OCI-LY1 (cell line): ENCODE measurements at regions not wholly inside any gene's neighbourhood (a gene's known extent, or its start where the extent isn't known, plus 50 kb on each side); places are given as distances from the start of the nearest gene placed in this dataset.

ENCODE experiments used
- H2AFZ ChIP-seq: fragments of 200-600 bp; sonication (generic), shearing (Covaris generic); 2 replicates; pipeline ENCODE4 v1.6.0; 2014; ENCODE audit warnings: antibody characterized with exemption, mild to moderate bottlenecking, low read length
- H3F3A ChIP-seq: fragments of 200-600 bp; sonication (generic), shearing (Covaris generic); 2 replicates; pipeline ENCODE4 v1.6.0; 2014; ENCODE audit warnings: mild to moderate bottlenecking, antibody characterized with exemption, low read length, moderate library complexity; ENCODE audit not compliant: insufficient read depth
- H3K27ac ChIP-seq: fragments of 200-600 bp; sonication (generic); 2 replicates; pipeline ENCODE4 v1.5.1; 2014; ENCODE audit warnings: low read length, mixed run types, mild to moderate bottlenecking, low read depth; ENCODE audit not compliant: poor library complexity, severe bottlenecking
- H3K27me3 ChIP-seq: fragments of 200-600 bp; sonication (generic); 2 replicates; pipeline ENCODE4 v1.6.0; 2014; ENCODE audit warnings: antibody characterized with exemption, mild to moderate bottlenecking, low read length, moderate library complexity; ENCODE audit not compliant: insufficient read depth
- H3K36me3 ChIP-seq: fragments of 200-600 bp; sonication (generic); 2 replicates; pipeline ENCODE4 v1.6.1; 2014; ENCODE audit warnings: mild to moderate bottlenecking, antibody characterized with exemption, low read length, moderate library complexity, mixed read lengths; ENCODE audit not compliant: insufficient read depth
- H3K4me1 ChIP-seq: fragments of 200-600 bp; sonication (generic); 2 replicates; pipeline ENCODE4 v1.5.1; 2014; ENCODE audit warnings: mild to moderate bottlenecking, low read length, moderate library complexity; ENCODE audit not compliant: insufficient read depth, severe bottlenecking
- H3K4me2 ChIP-seq: fragments of 200-600 bp; sonication (generic), shearing (Covaris generic); 2 replicates; pipeline ENCODE4 v1.6.1; 2014; ENCODE audit warnings: low read length
- H3K4me3 ChIP-seq: fragments of 200-600 bp; sonication (generic); 2 replicates; pipeline ENCODE4 v1.5.1; 2014; ENCODE audit warnings: low read length, low read depth, mild to moderate bottlenecking, mixed read lengths; ENCODE audit not compliant: poor library complexity, severe bottlenecking
- H3K79me2 ChIP-seq: fragments of 200-600 bp; shearing (Covaris generic); 2 replicates; pipeline ENCODE4 v1.6.1; 2016; ENCODE audit warnings: mixed run types, low read length, mixed read lengths; ENCODE audit not compliant: insufficient read depth
- H3K9ac ChIP-seq: fragments of 200-600 bp; sonication (generic), shearing (Covaris generic); 2 replicates; pipeline ENCODE4 v1.6.1; 2014; ENCODE audit warnings: mild to moderate bottlenecking, low read length, mixed read lengths
- H3K9me2 ChIP-seq: fragments of 200-600 bp; sonication (generic), shearing (Covaris generic); 2 replicates; pipeline ENCODE4 v1.6.1; 2014; ENCODE audit warnings: low read depth, mild to moderate bottlenecking, low read length, mixed read lengths
- H3K9me3 ChIP-seq: fragments of 200-600 bp; shearing (Covaris generic); 2 replicates; pipeline ENCODE4 v1.6.1; 2014; ENCODE audit warnings: low read length, mixed read lengths
- H4K20me1 ChIP-seq: fragments of 200-600 bp; sonication (generic), shearing (Covaris generic); 2 replicates; pipeline ENCODE4 v1.6.0; 2016; ENCODE audit warnings: mild to moderate bottlenecking, low read length; ENCODE audit not compliant: insufficient read depth
- CTCF ChIP-seq: fragments of 200-600 bp; sonication (generic), shearing (Covaris generic); IDR thresholded peaks from 2 replicates; pipeline ENCODE4 v1.5.1; 2017; ENCODE audit warnings: mild to moderate bottlenecking, antibody characterized with exemption, low read length, moderate library complexity, mixed read lengths
- EZH2 ChIP-seq: fragments of 200-600 bp; sonication (generic), shearing (Covaris generic); IDR thresholded peaks from 2 replicates; pipeline ENCODE4 v1.8.0; 2017; ENCODE audit warnings: borderline replicate concordance, mixed run types, mild to moderate bottlenecking, antibody characterized with exemption, low read length, moderate library complexity, mixed read lengths

- Histone ChIP-seq H3K27me3 (no peaks in the 10 kb centered on the region), H2AFZ (no peak overlapping the region), H3K79me2 (no peaks in the 10 kb centered on the region), H3K9ac (no peak overlapping the region), H3K9me3 (no peaks in the 10 kb centered on the region), H3K9me2 (no peaks in the 10 kb centered on the region), H3K27ac (no peak overlapping the region), H4K20me1 (no peaks in the 10 kb centered on the region), H3K4me1 (no peaks in the 10 kb centered on the region), H3F3A (no peaks in the 10 kb centered on the region), H3K36me3 (no peaks in the 10 kb centered on the region), H3K4me3 (no peak overlapping the region), H3K4me2 (no peak overlapping the region)
- TF ChIP-seq CTCF (no peak), EZH2 (no peak)
Measured at GRCh38 chr7:42694894-42695507, 216.9 kb downstream of the C7orf25 start.

GRCh38 chr7:42693722-42694121 is 218.1 kb downstream of the C7orf25 start:
- no peaks in the 10 kb centered on the region for H3F3A ChIP-seq
- no peaks in the 10 kb centered on the region for H3K27me3 ChIP-seq
- no peak overlapping the region for H3K4me3 ChIP-seq
- no peak overlapping the region for H3K9ac ChIP-seq
- no peak overlapping the region for H3K27ac ChIP-seq
- no peaks in the 10 kb centered on the region for H3K36me3 ChIP-seq
- no peaks in the 10 kb centered on the region for H3K4me1 ChIP-seq
- TF ChIP-seq EZH2 (no peak), CTCF (no peak)
- H3K9me3 ChIP-seq: no peaks in the 10 kb centered on the region
- no peaks in the 10 kb centered on the region for H3K79me2 ChIP-seq
- no peaks in the 10 kb centered on the region for H4K20me1 ChIP-seq
- H3K4me2 ChIP-seq: no peak overlapping the region
- H3K9me2 ChIP-seq: no peaks in the 10 kb centered on the region
- H2AFZ ChIP-seq: no peak overlapping the region

GRCh38 chr7:42692621-42693020 is 219.2 kb downstream of the C7orf25 start:
- no peaks in the 10 kb centered on the region for H3K9me2 ChIP-seq
- TF ChIP-seq CTCF (no peak), EZH2 (no peak)
- H3K36me3 ChIP-seq: no peaks in the 10 kb centered on the region
- H3K9me3 ChIP-seq: no peaks in the 10 kb centered on the region
- no peaks in the 10 kb centered on the region for H3F3A ChIP-seq
- H3K4me3 ChIP-seq: no peak overlapping the region
- H3K4me2 ChIP-seq: no peak overlapping the region
- H3K4me1 ChIP-seq: no peaks in the 10 kb centered on the region
- no peak overlapping the region for H3K9ac ChIP-seq
- H4K20me1 ChIP-seq: no peaks in the 10 kb centered on the region
- H3K27ac ChIP-seq: no peak overlapping the region
- no peaks in the 10 kb centered on the region for H3K79me2 ChIP-seq
- H3K27me3 ChIP-seq: no peaks in the 10 kb centered on the region
- no peak overlapping the region for H2AFZ ChIP-seq
